GM12873 (cell line): ENCODE measurements at regions not wholly inside any gene's neighbourhood (a gene's known extent, or its start where the extent isn't known, plus 50 kb on each side); places are given as distances from the start of the nearest gene placed in this dataset.

ENCODE experiments used
- TF ChIP-seq, protein P1 (sequence below): IDR thresholded peaks from 2 replicates; pipeline ENCODE4 v1.5.1; 2012; ENCODE audit warnings: low read depth, mild to moderate bottlenecking, moderate library complexity, low read length, control low read depth; ENCODE audit not compliant: insufficient read depth; ENCODE audit errors: missing control alignments

DNA sequence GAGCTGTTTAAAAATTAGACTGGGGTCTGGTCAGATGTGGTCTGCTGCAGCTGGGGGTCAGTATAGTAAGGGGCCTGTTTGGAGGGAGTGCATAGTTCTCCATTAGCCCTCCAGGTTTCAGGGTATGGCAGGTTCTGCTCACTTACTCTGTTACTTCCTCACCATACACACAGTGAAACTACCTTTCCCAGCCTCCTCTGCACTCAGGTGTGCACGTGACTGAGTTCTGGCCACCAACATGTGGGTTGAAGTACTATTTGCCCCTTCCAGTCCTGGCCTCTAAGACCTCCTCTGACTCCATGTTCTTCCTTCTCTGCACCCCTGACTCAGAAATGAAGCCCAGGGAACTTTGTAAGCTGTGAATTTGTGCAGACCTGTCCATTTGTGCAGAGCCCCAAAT lies 190.5 kb upstream of the CLINT1 start:
- TF ChIP-seq, protein P1, sequence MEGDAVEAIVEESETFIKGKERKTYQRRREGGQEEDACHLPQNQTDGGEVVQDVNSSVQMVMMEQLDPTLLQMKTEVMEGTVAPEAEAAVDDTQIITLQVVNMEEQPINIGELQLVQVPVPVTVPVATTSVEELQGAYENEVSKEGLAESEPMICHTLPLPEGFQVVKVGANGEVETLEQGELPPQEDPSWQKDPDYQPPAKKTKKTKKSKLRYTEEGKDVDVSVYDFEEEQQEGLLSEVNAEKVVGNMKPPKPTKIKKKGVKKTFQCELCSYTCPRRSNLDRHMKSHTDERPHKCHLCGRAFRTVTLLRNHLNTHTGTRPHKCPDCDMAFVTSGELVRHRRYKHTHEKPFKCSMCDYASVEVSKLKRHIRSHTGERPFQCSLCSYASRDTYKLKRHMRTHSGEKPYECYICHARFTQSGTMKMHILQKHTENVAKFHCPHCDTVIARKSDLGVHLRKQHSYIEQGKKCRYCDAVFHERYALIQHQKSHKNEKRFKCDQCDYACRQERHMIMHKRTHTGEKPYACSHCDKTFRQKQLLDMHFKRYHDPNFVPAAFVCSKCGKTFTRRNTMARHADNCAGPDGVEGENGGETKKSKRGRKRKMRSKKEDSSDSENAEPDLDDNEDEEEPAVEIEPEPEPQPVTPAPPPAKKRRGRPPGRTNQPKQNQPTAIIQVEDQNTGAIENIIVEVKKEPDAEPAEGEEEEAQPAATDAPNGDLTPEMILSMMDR, result no peak

DNA sequence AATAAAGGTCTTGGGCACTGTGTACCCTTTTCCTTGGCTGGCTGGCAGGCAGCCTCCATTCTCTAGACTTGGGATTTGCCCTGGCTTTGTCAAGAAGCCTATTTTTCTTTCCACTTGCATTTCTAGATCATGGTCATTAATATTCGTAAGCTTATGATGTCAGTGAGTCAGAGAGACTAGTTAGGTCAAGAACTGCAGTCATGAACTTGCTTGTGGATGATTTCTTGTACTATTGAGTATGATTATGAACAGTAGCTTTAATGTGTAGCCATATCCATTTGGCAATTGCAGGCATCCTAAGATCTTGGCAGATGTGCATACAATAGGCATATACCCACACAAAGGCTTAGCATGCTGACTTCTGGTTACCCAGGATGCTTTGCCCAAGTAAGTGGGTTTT lies 186.8 kb upstream of the CLINT1 start:
- TF ChIP-seq, protein P1, result no peak

DNA sequence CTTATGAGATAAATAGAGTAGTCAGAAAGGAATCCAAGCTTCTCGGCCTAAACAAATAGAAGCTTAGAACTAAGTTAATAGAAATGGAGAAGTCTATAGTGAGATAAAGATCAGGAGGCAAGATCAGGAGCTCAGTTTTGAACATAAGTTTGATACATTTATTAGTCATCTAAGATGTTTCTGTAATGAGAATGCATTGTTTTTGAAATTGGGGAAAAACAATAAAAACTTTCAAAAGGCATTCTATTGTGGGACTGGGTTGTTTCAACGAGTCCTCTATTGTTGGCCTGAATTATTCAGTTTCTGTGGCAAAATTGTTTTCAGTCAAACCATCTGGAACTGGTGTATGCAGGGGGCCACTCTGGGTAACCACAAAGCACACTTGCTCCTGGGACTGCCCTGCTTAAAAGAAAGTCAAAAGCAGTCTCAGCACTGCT lies 181.0 kb upstream of the CLINT1 start:
- TF ChIP-seq, protein P1, result no peak

DNA sequence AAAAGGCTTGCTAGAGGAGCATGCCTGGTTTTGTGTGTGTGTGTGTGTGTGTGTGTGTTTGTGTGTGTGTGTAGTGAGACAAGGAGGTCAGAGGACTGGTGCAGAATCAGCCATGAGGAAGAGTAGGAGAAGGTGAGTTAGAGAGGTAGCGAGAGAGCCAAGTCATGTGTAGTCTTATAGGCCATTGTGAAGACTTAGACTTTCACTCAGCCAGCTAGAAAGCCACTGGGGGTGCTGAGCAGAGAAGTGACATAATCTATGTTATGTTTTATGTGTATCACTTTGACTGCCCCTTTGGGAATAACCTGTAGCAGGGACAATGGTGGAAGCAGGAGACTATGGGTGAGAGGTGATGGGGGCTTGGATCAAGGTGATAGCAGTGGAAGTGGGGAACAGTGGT lies 180.5 kb upstream of the CLINT1 start:
- TF ChIP-seq, protein P1, result no peak

DNA sequence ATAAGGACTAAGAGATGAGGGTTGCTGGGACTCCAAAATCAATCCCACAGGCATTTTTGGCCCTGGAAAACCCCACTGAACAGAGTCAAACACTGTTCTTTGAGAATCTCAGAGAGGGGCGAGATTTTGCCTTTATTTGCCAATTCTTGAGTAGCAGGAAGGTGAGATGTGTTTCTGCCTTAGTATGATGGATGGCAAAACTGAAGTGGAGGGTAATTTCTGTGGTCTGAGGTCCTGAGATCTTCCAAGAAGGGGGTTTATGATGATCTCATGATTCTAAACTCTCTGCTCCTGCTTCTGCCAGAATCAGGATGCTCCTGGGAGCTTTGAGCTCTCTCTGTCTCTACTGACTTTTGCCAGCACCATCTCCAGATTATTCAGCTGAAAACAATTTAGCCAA lies 174.8 kb upstream of the CLINT1 start:
- TF ChIP-seq, protein P1, result no peak

DNA sequence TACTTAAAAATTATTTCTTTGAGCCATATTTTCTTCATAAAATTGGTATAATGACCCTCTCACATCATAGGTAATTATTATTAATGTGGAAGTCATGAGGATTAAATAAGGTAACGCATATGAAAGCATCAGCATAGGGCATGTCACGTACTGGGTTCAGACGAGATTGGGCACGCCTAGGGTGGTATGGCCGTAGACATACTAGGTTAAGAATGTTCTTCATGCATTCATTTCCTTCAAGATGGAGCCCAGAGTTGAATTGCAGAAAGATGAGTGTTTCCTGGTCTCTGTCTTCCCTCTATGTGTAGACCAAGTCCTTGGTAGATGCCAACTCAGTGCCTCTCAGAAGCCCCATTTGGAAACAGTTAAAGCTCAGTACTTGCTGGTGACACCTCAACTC lies 174.1 kb upstream of the CLINT1 start:
- TF ChIP-seq, protein P1, result no peak

DNA sequence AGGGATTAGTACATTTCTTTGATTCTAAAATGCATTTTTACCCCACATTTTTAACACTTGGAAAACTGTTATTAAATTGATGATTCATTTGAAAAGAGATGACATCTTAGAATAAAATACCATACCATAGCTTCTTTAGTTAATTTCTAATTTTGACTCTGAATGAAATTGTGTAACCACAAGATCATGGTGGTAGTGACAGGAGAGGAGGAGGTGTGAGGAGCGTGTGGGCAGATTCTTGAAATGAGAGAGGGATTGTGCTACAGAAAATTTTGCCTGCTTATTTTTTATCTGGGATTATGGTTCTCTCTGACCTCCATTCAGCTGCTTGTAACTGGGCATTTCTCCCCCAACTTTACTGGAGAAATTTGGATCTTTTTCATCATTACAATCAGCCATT lies 173.3 kb upstream of the CLINT1 start:
- TF ChIP-seq, protein P1, result no peak
